ENCODE measurements at regions not wholly inside any gene's neighbourhood (a gene's known extent, or its start where the extent isn't known, plus 50 kb on each side); places are given as distances from the start of the nearest gene placed in this dataset.
"Not testable (repeated sequence)": the region's sequence is repeated elsewhere in the genome, so short reads cannot be mapped to it uniquely, and the experiment has no call there.

DNA sequence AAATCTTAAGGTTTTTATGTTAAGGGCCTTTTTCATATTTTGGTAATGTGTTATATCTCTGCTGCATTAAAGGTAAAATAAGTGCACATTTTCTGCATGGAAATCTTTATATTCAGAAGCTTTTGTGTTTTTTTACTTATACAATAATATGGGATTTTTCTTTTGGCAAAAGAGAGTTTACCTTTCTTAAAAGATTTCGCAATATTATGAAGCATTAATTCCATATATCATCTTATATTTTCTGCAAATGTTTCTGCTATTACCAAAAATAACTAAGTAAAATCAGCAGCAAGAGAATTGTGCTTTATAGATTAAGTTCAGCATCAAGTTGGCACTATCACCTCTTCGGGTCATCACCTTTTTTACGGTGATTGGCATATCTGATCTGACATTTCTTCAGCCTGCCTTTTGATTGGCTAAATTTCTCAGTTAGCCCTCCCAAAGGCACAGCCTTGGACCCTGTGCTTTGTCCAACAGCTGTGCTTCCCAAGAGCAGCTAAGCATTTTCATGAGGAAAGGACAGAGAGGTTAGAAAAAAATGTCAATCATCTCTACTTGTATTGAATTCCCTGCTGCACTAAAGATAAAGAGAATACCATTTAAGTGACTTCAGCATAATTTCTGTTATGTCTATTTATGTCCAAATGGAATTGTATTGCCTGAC is 767.1 kb upstream of the PRMT6 start:
- H3K27me3 ChIP-seq (ENCODE audit: control insufficient read depth, insufficient read depth, low read length): no peaks in the 10 kb centered on the region
- no peaks in the 10 kb centered on the region for H3K4me1 ChIP-seq (ENCODE audit: control insufficient read depth, insufficient read depth, low read length)
- no peak overlapping the region for H3K27ac ChIP-seq (ENCODE audit: low read depth, low read length)
- H3K9ac ChIP-seq (ENCODE audit: low read length): no peak overlapping the region
- no peaks in the 10 kb centered on the region for H3K36me3 ChIP-seq (ENCODE audit: control insufficient read depth, insufficient read depth, low read length)
- H3K4me3 ChIP-seq (ENCODE audit: low read length): no peak overlapping the region

DNA sequence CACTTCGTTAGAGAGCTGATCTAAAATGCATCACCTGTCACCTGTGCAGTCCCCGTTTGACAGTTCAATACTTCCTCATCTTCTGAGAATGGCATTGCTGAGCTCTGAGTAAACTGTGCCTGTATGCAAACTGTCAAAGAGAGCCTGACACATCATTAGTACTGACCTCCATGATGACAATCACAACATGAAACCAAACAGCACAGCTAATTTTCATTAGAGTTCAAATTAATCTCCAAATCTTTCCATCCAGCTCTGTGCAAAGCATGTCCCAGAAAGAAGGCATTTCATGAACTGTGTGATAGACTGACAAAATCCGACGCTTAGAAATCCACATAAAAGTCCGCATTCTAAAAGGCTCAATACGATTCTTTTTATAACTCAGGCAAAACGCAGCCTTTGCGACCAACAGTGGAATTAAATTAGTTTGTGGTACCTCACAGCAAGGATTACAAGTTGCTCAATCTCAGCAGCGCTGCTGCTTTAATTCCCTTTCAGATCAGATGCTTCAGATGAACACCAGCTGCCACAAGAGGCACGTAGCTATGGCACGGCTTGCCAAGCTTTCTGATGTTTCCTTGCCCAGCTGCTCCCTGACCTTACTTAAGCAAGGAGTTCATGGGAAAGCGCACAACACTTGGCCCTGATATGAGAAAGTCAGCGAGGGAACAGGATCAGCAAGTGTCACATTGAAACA is 765.5 kb upstream of the PRMT6 start:
- Histone ChIP-seq H3K4me1 (ENCODE audit: control insufficient read depth, insufficient read depth, low read length) (no peaks in the 10 kb centered on the region), H3K27me3 (ENCODE audit: control insufficient read depth, insufficient read depth, low read length) (no peaks in the 10 kb centered on the region), H3K27ac (ENCODE audit: low read depth, low read length) (no peak overlapping the region), H3K9ac (ENCODE audit: low read length) (no peak overlapping the region), H3K36me3 (ENCODE audit: control insufficient read depth, insufficient read depth, low read length) (no peaks in the 10 kb centered on the region), H3K4me3 (ENCODE audit: low read length) (no peak overlapping the region)

DNA sequence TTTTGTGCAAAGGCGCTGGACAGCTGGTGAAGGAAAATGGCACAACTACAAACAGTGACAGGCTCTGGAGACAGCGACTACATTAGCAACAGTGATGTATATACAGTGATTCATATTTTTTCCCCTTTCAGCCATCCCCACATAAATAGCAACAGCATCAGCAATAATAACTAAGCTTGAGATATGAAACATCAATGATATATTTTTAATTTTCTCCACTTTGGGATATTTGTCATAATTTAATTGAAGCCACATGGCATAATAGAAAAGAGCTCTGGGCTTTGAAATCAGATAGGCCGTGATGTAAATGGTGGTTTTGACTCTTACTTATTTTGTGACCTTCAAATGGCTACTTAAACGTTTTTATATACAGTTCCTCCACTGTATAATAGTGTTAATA is 764.3 kb upstream of the PRMT6 start:
- Histone ChIP-seq H3K4me3 (ENCODE audit: low read length) (no peak overlapping the region), H3K27ac (ENCODE audit: low read depth, low read length) (no peak overlapping the region), H3K27me3 (ENCODE audit: control insufficient read depth, insufficient read depth, low read length) (no peaks in the 10 kb centered on the region), H3K9ac (ENCODE audit: low read length) (no peak overlapping the region), H3K36me3 (ENCODE audit: control insufficient read depth, insufficient read depth, low read length) (no peaks in the 10 kb centered on the region), H3K4me1 (ENCODE audit: control insufficient read depth, insufficient read depth, low read length) (no peaks in the 10 kb centered on the region)

DNA sequence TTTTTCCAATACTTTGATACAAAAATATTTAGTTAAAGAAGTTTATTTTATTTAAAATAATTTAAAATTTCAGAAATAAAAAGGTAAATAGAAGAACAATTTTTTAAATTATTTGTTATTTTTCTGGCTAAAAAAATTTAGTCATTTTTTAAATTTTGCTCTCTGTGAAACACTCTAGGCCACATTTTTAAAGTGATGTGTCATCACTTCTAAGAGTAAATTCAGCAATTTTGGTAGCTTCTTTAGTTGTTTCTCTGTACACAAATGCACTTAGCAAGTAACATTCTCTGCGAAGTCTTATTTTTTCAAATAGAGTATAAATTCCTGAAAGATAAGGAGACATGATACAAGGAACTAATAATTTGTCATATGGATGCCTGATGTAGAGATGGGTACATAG is 760.0 kb upstream of the PRMT6 start:
- Histone ChIP-seq H3K27me3 (ENCODE audit: control insufficient read depth, insufficient read depth, low read length) (no peaks in the 10 kb centered on the region), H3K4me3 (ENCODE audit: low read length) (no peak overlapping the region), H3K9ac (ENCODE audit: low read length) (no peak overlapping the region), H3K27ac (ENCODE audit: low read depth, low read length) (no peak overlapping the region), H3K36me3 (ENCODE audit: control insufficient read depth, insufficient read depth, low read length) (no peaks in the 10 kb centered on the region), H3K4me1 (ENCODE audit: control insufficient read depth, insufficient read depth, low read length) (no peaks in the 10 kb centered on the region)

DNA sequence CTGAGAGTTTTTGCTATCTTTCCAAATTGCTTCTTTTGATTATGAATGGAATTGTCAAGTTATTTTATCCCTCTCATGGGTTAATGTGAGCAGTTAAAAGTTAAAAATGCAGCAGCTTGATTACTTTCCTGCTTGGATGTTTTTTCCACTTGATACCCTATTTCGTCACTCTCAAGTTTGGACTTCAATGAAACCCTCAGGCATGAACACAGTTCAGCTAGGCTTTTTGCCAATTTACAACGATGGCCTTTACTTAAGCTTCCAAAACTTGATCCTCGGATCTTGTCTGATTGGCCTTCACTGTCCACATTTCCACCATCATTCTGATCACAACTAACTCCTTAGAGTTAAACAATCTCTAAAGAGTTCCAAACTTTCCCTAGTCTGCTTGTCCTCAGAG is 752.4 kb upstream of the PRMT6 start:
- Histone ChIP-seq H3K27ac (ENCODE audit: low read depth, low read length) (no peak overlapping the region), H3K27me3 (ENCODE audit: control insufficient read depth, insufficient read depth, low read length) (no peaks in the 10 kb centered on the region), H3K9ac (ENCODE audit: low read length) (no peak overlapping the region), H3K36me3 (ENCODE audit: control insufficient read depth, insufficient read depth, low read length) (no peaks in the 10 kb centered on the region), H3K4me1 (ENCODE audit: control insufficient read depth, insufficient read depth, low read length) (no peaks in the 10 kb centered on the region), H3K4me3 (ENCODE audit: low read length) (no peak overlapping the region)

DNA sequence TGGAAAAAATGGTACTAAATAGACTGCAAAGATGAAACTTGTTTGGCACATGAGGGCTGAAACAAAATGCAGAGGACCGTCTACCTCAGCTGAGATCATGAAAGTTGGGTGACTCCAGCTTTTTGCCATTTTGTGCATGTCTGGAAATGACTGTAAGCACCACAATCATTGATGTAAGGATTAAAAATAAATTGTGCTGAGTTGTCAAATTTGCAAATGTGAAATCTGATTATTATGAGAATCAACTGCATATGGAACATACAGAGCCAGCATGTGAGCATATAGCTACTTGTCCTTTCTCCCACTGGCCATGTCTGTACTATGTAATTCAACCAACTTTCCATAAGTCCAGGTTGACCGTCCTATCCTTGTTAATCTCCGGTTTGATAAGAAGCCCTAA is 736.9 kb upstream of the PRMT6 start:
- no peak overlapping the region for H3K27ac ChIP-seq (ENCODE audit: low read depth, low read length)
- no peak overlapping the region for H3K9ac ChIP-seq (ENCODE audit: low read length)
- H3K4me3 ChIP-seq (ENCODE audit: low read length): no peak overlapping the region
- H3K4me1 ChIP-seq (ENCODE audit: control insufficient read depth, insufficient read depth, low read length): no peaks in the 10 kb centered on the region
- no peaks in the 10 kb centered on the region for H3K27me3 ChIP-seq (ENCODE audit: control insufficient read depth, insufficient read depth, low read length)
- no peaks in the 10 kb centered on the region for H3K36me3 ChIP-seq (ENCODE audit: control insufficient read depth, insufficient read depth, low read length)

DNA sequence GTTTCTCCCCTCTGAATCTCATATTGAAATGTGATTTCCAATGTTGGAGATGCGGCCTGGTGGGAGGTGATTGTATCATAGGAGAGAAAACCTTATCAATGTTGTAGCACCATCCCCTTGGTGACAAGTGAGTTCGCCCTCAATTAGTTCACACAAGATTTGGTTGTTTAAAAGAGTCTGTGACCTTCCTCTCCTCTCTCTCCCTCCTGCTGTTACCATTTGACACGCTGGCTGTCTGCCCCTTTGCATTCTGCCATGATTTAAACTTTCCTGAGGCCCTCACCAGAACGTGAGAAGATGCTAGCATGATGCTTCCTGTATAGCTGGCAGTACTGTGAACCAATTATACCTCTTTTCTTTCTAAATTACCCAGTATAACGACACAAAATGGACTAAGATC is 730.9 kb upstream of the PRMT6 start:
- H3K27me3 ChIP-seq (ENCODE audit: control insufficient read depth, insufficient read depth, low read length): no peaks in the 10 kb centered on the region

DNA sequence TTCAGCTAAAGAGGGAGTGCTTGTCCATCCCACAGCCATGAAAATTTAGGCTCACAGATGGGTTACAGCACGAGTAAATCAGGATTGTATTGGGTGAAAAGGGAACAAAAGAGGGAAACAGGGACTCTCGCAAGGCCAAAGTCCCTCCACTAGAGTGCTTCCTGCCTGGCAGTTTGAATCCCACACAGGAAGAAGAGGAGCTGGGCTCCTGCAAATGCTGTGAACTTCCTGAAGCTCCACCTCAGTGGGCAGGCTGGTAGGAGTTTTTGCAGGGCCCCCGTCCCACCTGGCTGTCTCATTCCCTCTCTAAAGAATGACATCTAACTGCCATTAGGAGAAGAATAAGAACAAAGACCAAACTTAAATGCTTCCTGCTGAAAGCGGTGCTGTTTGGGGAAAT is 712.0 kb upstream of the PRMT6 start:
- Histone ChIP-seq H3K4me1 (ENCODE audit: control insufficient read depth, insufficient read depth, low read length) (no peaks in the 10 kb centered on the region), H3K36me3 (ENCODE audit: control insufficient read depth, insufficient read depth, low read length) (no peaks in the 10 kb centered on the region), H3K9ac (ENCODE audit: low read length) (no peak overlapping the region), H3K27me3 (ENCODE audit: control insufficient read depth, insufficient read depth, low read length) (no peaks in the 10 kb centered on the region), H3K4me3 (ENCODE audit: low read length) (no peak overlapping the region), H3K27ac (ENCODE audit: low read depth, low read length) (no peak overlapping the region)

More for the DNA sequence above, 730.9 kb upstream of the PRMT6 start:
- no peak overlapping the region for H3K27ac ChIP-seq (ENCODE audit: low read depth, low read length)
- no peak overlapping the region for H3K4me3 ChIP-seq (ENCODE audit: low read length)
- no peaks in the 10 kb centered on the region for H3K4me1 ChIP-seq (ENCODE audit: control insufficient read depth, insufficient read depth, low read length)
- H3K36me3 ChIP-seq (ENCODE audit: control insufficient read depth, insufficient read depth, low read length): no peaks in the 10 kb centered on the region
- no peak overlapping the region for H3K9ac ChIP-seq (ENCODE audit: low read length)

DNA sequence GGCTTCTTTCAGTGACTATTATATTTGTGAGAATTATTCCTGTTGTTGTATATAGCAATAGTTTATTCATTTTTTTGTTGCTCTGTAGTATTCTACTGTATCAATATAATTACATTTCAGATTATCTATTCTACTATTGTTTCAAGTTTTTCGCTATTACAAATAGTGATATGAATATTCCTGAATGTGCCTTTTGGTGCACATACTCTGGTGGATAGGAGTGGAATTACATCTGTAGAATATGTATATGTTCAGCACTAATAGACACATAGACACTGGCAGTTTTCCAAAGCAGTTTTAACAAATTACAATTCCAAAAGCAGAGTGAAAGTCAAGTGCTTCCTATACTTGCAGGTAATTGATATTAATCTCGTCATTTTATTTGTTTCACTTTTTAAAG is 696.2 kb upstream of the PRMT6 start:
- Histone ChIP-seq H3K27me3 (ENCODE audit: control insufficient read depth, insufficient read depth, low read length) (no peaks in the 10 kb centered on the region), H3K36me3 (ENCODE audit: control insufficient read depth, insufficient read depth, low read length) (no peaks in the 10 kb centered on the region), H3K4me3 (ENCODE audit: low read length) (no peak overlapping the region), H3K4me1 (ENCODE audit: control insufficient read depth, insufficient read depth, low read length) (no peaks in the 10 kb centered on the region), H3K9ac (ENCODE audit: low read length) (no peak overlapping the region), H3K27ac (ENCODE audit: low read depth, low read length) (no peak overlapping the region)

DNA sequence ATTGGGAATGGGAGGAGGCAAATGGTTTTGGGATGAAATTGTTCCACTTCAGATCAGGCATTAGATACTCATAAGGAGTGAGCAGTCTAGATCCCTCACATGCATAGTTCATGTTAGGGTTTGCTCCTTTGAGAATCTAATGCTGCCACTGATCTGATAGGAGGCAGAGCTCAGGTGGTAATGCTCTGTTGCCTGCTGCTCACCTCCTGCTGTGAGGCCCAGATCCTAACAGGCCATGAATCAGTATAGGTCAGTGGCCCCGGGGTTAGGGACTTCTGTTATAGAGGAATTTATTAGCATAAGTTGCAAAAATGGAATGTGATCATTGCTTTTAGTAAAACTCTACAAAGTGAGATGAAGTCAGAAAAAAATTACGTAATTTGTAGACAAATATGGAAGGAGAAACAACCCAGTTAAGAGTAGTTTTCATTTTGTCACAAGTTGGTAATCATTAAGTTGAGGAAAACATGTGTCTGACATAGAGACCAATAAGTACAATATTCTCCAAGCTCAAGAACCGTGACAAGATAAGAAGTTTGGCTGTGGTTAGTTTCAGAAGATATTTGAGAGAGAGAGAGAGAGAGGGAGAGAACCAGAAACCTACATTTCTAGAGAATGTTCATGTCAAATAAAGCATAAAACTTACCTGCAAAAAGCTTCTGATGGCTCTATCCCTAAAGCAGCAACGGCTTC is 689.7 kb upstream of the PRMT6 start:
- H3K4me3 ChIP-seq (ENCODE audit: low read length): no peak overlapping the region
- H3K36me3 ChIP-seq (ENCODE audit: control insufficient read depth, insufficient read depth, low read length): no peaks in the 10 kb centered on the region
- H3K4me1 ChIP-seq (ENCODE audit: control insufficient read depth, insufficient read depth, low read length): no peaks in the 10 kb centered on the region
- no peak overlapping the region for H3K27ac ChIP-seq (ENCODE audit: low read depth, low read length)
- no peak overlapping the region for H3K9ac ChIP-seq (ENCODE audit: low read length)
- H3K27me3 ChIP-seq (ENCODE audit: control insufficient read depth, insufficient read depth, low read length): no peaks in the 10 kb centered on the region

DNA sequence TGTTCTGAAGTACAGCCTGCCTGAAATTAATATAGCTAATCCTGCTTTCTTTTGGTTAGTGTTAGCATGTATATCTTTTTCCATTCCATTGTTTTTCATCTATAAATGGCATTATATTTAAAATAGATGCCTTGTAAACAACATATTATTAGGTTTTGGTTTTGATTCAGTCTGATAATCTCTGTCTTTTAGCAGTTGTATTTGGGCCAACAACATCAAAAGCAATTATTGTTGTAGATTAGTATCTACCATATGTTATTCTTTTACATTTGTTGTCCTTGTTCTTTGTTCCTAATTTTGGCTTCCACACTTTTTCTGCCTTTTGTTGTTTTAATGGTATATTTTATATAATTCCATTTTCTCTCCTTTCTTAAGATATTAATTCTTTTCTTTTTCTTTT is 678.2 kb upstream of the PRMT6 start:
- Histone ChIP-seq H3K27ac (ENCODE audit: low read depth, low read length) (no peak overlapping the region), H3K4me1 (ENCODE audit: control insufficient read depth, insufficient read depth, low read length) (no peaks in the 10 kb centered on the region), H3K27me3 (ENCODE audit: control insufficient read depth, insufficient read depth, low read length) (no peaks in the 10 kb centered on the region), H3K9ac (ENCODE audit: low read length) (no peak overlapping the region), H3K36me3 (ENCODE audit: control insufficient read depth, insufficient read depth, low read length) (no peaks in the 10 kb centered on the region), H3K4me3 (ENCODE audit: low read length) (no peak overlapping the region)

DNA sequence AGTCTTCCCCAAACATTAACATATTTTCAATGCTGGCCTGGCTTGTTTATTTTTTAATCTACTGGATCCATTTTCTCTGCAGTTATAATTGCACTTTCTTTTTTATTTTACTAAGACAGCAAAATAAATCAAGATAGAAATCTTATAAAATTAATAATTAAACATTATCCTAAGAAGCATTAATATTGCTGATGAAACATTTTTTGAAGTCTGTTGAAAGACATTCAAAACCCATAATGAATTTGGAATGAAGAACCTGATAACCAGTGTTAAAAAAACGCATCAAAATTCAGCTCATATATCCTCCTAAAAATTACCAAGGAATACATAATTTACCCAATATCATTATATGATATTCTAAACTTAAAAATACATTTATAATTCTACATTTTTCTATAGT is 675.7 kb upstream of the PRMT6 start:
- Histone ChIP-seq H3K9ac (ENCODE audit: low read length) (no peak overlapping the region), H3K27me3 (ENCODE audit: control insufficient read depth, insufficient read depth, low read length) (no peaks in the 10 kb centered on the region), H3K4me3 (ENCODE audit: low read length) (no peak overlapping the region), H3K4me1 (ENCODE audit: control insufficient read depth, insufficient read depth, low read length) (no peaks in the 10 kb centered on the region), H3K36me3 (ENCODE audit: control insufficient read depth, insufficient read depth, low read length) (no peaks in the 10 kb centered on the region), H3K27ac (ENCODE audit: low read depth, low read length) (no peak overlapping the region)

DNA sequence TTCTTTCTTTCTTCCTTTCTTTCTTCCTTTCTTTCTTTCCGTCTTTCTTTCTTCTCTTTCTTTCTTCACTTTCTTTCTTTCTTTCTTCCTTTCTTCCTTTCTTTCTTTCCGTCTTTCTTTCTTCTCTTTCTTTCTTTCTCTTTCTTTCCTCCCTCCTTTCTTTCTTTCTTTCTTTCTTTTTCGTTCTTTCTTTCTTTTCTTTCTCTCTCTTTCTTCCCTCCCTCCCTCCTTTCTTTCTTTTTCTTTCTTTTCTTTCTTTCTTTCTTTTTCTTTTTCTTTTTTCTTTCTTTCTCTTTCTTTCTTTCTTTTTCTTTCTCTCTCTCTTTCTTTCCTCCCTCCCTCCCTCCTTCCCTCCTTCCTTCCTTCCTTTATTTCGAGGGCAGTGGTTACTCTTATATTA is 667.3 kb upstream of the PRMT6 start:
- H3K4me3 ChIP-seq (ENCODE audit: low read length): not testable (repeated sequence)

More for the DNA sequence above, 667.3 kb upstream of the PRMT6 start:
- not testable (repeated sequence) for H3K27ac ChIP-seq (ENCODE audit: low read depth, low read length); H3K4me1 ChIP-seq (ENCODE audit: control insufficient read depth, insufficient read depth, low read length); H3K27me3 ChIP-seq (ENCODE audit: control insufficient read depth, insufficient read depth, low read length); H3K36me3 ChIP-seq (ENCODE audit: control insufficient read depth, insufficient read depth, low read length); H3K9ac ChIP-seq (ENCODE audit: low read length)
